ENCODE measurements at regions not wholly inside any gene's neighbourhood (a gene's known extent, or its start where the extent isn't known, plus 50 kb on each side); places are given as distances from the start of the nearest gene placed in this dataset.
"Not testable (repeated sequence)": the region's sequence is repeated elsewhere in the genome, so short reads cannot be mapped to it uniquely, and the experiment has no call there.

DNA sequence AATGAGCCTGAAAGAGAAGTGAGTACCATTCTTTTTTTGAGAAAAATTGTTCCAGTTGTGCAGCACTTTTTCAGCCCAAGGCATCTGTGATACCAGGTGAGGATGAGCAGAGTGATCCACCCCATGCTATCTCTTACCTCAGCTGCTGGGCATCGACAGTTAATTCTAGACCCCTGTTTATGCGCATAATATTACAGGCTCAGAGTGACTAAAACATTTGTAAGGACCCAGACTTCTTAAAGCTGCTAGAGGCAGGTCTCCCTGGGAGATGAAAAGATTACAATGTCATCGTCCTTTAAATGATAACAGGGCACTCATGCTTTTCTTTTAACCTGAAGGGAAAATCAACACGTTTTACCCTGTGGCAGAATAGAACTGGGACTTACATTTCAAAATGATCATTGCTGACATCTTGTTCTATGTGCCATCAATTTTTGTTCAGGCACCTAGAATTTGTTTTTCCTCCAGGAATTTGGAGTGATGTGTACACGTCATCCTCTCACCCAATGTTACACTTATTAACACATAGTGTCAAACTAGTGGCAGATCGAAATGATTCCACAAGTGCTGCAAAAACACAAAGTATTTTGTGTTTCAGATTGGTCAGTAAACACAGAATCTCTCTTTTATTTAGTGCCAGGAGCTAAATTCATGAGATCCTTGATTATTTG, 684.6 kb downstream of the UTRN start:
- no peak for DNase-seq (ENCODE audit: low spot score)
- Histone ChIP-seq H3K9me3 (ENCODE audit: low read length) (no peaks in the 10 kb centered on the region), H3K9ac (ENCODE audit: insufficient read depth, low read depth, low read length) (no peak overlapping the region), H4K20me1 (ENCODE audit: insufficient read depth, low read length) (no peaks in the 10 kb centered on the region), H3K27ac (ENCODE audit: extremely low read length, insufficient read depth, low read length) (no peak overlapping the region), H3K27me3 (ENCODE audit: control insufficient read depth in 1 of 2, insufficient read depth in 2 of 2, low read length in 2 of 2) (no peaks in the 10 kb centered on the region), H2AFZ (ENCODE audit: low read length) (no peak overlapping the region), H3K79me2 (ENCODE audit: insufficient read depth, low read length) (no peaks in the 10 kb centered on the region), H3K4me1 (ENCODE audit: insufficient read depth, low read length) (no peaks in the 10 kb centered on the region), H3K36me3 (replicated peaks in 1 of 2; ENCODE audit: control insufficient read depth in 1 of 2, insufficient read depth in 2 of 2, low read length in 2 of 2) (no peaks in the 10 kb centered on the region), H3K4me3 (replicated peaks in 1 of 3; ENCODE audit: insufficient read depth in 1 of 3, low read depth in 2 of 3, low read length in 3 of 3) (no peak overlapping the region), H3K4me2 (ENCODE audit: low read depth, low read length) (peak overlapping the region; percentile 28)
- no TSS peak for BruUV-seq (replicated peaks)
- POLR2A ChIA-PET: no interaction called here
- WGBS (ENCODE audit: low lambda C conversion rate): 35% methylated on average over 6 of the region's 6 CpGs
- CTCF ChIA-PET (ENCODE audit: low intra/inter-chr PET ratio, low total read pairs): no interaction called here
- TF ChIP-seq CREB1 (IDR thresholded peaks at IDR 0.05): peak; percentile 76
- no peak for TF ChIP-seq CREB1 (CRISPR knock-in tag; IDR thresholded peaks at IDR 0.05)
- TF ChIP-seq ZNF780A (CRISPR knock-in tag; IDR thresholded peaks at IDR 0.05): no peak
- no peak for ATAC-seq
- no peak for FAIRE-seq
- intact Hi-C loops (cut with micrococcal nuclease; ENCODE audit: unreplicated experiment): no loop called here
- in situ Hi-C loops (cut with HindIII; ENCODE audit: extremely low pct_ligation_motif_present, low pct_unique_long_range_greater_than_20kb): no loop called here

DNA sequence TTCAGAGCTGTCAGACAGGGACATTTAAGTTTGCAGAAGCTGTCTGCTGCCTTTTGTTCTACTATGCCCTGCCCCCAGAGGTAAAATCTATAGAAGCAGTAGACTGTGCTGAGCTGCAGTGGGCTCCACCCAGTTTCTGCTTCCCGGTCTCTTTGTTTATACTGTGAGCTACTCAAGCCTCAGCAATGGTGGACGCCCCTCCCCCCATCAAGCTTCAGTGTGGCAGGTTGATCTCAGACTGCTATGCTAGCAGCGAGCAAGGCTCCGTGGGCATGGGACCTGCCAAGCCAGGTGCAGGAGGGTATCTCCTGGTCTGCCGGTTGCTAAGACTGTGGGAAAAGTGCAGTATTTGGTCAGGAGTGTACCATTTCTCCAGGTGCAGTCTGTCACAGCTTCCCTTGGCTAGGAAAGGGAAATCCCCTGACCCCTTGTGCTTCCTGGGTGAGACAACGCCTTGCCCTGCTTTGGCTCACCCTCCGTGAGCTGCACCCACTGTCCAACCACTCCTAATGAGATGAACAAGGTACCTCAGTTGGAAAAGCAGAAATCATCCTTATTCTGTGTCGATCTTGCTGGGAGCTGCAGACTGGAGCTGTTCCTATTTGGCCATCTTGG, 692.2 kb downstream of the UTRN start:
- intact Hi-C loops (cut with micrococcal nuclease; ENCODE audit: unreplicated experiment); H3K36me3 ChIP-seq (replicated peaks in 1 of 2; ENCODE audit: control insufficient read depth in 1 of 2, insufficient read depth in 2 of 2, low read length in 2 of 2); H4K20me1 ChIP-seq (ENCODE audit: insufficient read depth, low read length); H3K27ac ChIP-seq (ENCODE audit: extremely low read length, insufficient read depth, low read length); BruUV-seq (replicated peaks); H3K9me3 ChIP-seq (ENCODE audit: low read length); POLR2A ChIA-PET; H3K27me3 ChIP-seq (ENCODE audit: control insufficient read depth in 1 of 2, insufficient read depth in 2 of 2, low read length in 2 of 2); H3K9ac ChIP-seq (ENCODE audit: insufficient read depth, low read depth, low read length); in situ Hi-C loops (cut with HindIII; ENCODE audit: extremely low pct_ligation_motif_present, low pct_unique_long_range_greater_than_20kb); CTCF ChIA-PET (ENCODE audit: low intra/inter-chr PET ratio, low total read pairs); FAIRE-seq; H3K79me2 ChIP-seq (ENCODE audit: insufficient read depth, low read length); TF ChIP-seq SOX13 (IDR thresholded peaks at IDR 0.05): not testable (repeated sequence)
- H2AFZ ChIP-seq (ENCODE audit: low read length): peak overlapping the region; percentile 64
- ATAC-seq: peak; percentile 99
- peak overlapping the region; percentile 74 for H3K4me2 ChIP-seq (ENCODE audit: low read depth, low read length)
- peaks cover 14% of the 10 kb centered on the region for H3K4me1 ChIP-seq (ENCODE audit: insufficient read depth, low read length)
- peak overlapping the region in 2 of 3 experiments; percentile 11 to 54; a peak in 1 of 6 replicates for H3K4me3 ChIP-seq (replicated peaks in 1 of 3; ENCODE audit: insufficient read depth in 1 of 3, low read depth in 2 of 3, low read length in 3 of 3)
- WGBS (ENCODE audit: low lambda C conversion rate): 17% methylated on average over 7 of the region's 8 CpGs
- peak; percentile 62 for DNase-seq (ENCODE audit: low spot score)
- TF ChIP-seq MEF2D (CRISPR knock-in tag; IDR thresholded peaks at IDR 0.05): 0 out of 2 replicates have a peak, but pooled peaks have one; percentile 16
- 0 out of 2 replicates have a peak, but pooled peaks have one; percentile 6 for TF ChIP-seq STAG1 (CRISPR knock-in tag; IDR thresholded peaks at IDR 0.05)
- TF ChIP-seq TEAD3 (CRISPR knock-in tag; optimal IDR thresholded peaks at IDR 0.05; ENCODE audit: borderline replicate concordance): peak; percentile 22
- TF ChIP-seq SAP130 (CRISPR knock-in tag; IDR thresholded peaks at IDR 0.05; ENCODE audit: low read depth): 0 out of 2 replicates have a peak, but pooled peaks have one; percentile 30
- TF ChIP-seq, protein P1, sequence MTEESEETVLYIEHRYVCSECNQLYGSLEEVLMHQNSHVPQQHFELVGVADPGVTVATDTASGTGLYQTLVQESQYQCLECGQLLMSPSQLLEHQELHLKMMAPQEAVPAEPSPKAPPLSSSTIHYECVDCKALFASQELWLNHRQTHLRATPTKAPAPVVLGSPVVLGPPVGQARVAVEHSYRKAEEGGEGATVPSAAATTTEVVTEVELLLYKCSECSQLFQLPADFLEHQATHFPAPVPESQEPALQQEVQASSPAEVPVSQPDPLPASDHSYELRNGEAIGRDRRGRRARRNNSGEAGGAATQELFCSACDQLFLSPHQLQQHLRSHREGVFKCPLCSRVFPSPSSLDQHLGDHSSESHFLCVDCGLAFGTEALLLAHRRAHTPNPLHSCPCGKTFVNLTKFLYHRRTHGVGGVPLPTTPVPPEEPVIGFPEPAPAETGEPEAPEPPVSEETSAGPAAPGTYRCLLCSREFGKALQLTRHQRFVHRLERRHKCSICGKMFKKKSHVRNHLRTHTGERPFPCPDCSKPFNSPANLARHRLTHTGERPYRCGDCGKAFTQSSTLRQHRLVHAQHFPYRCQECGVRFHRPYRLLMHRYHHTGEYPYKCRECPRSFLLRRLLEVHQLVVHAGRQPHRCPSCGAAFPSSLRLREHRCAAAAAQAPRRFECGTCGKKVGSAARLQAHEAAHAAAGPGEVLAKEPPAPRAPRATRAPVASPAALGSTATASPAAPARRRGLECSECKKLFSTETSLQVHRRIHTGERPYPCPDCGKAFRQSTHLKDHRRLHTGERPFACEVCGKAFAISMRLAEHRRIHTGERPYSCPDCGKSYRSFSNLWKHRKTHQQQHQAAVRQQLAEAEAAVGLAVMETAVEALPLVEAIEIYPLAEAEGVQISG (CRISPR knock-in tag; IDR thresholded peaks at IDR 0.05): 0 out of 2 replicates have a peak, but pooled peaks have one; percentile 15
- TF ChIP-seq GATAD2A (CRISPR knock-in tag; IDR thresholded peaks at IDR 0.05): peak; percentile 55
- peak in 1 of 2 experiments; percentile 57; a peak in 2 of 4 replicates for TF ChIP-seq SOX13 (CRISPR knock-in tag; conservative IDR thresholded peaks at IDR 0.05 in 1 of 2, IDR thresholded peaks at IDR 0.05 in 1 of 2)
- TF ChIP-seq, protein P2, sequence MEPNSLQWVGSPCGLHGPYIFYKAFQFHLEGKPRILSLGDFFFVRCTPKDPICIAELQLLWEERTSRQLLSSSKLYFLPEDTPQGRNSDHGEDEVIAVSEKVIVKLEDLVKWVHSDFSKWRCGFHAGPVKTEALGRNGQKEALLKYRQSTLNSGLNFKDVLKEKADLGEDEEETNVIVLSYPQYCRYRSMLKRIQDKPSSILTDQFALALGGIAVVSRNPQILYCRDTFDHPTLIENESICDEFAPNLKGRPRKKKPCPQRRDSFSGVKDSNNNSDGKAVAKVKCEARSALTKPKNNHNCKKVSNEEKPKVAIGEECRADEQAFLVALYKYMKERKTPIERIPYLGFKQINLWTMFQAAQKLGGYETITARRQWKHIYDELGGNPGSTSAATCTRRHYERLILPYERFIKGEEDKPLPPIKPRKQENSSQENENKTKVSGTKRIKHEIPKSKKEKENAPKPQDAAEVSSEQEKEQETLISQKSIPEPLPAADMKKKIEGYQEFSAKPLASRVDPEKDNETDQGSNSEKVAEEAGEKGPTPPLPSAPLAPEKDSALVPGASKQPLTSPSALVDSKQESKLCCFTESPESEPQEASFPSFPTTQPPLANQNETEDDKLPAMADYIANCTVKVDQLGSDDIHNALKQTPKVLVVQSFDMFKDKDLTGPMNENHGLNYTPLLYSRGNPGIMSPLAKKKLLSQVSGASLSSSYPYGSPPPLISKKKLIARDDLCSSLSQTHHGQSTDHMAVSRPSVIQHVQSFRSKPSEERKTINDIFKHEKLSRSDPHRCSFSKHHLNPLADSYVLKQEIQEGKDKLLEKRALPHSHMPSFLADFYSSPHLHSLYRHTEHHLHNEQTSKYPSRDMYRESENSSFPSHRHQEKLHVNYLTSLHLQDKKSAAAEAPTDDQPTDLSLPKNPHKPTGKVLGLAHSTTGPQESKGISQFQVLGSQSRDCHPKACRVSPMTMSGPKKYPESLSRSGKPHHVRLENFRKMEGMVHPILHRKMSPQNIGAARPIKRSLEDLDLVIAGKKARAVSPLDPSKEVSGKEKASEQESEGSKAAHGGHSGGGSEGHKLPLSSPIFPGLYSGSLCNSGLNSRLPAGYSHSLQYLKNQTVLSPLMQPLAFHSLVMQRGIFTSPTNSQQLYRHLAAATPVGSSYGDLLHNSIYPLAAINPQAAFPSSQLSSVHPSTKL (CRISPR knock-in tag; IDR thresholded peaks at IDR 0.05): peak; percentile 44; the same call in 1 of the 2 replicates

All from HepG2 (cell line).